Mesothelial cell of epicardium (in vitro differentiated cells): ENCODE measurements at regions not wholly inside any gene's neighbourhood (a gene's known extent, or its start where the extent isn't known, plus 50 kb on each side); places are given as distances from the start of the nearest gene placed in this dataset.

Experiments
- DNase-seq, 2 experiments: peaks; one replicate each; pipeline ENCODE4 v3.0.0; 2021; ENCODE audit warnings: low spot score in 2 of 2; ENCODE audit not compliant: unreplicated experiment in 2 of 2
- H3K27ac Mint-ChIP-seq: 2 replicates; pipeline ENCODE4 v1.8.0; 2021; ENCODE audit warnings: mixed read lengths
- H3K27me3 Mint-ChIP-seq: 2 replicates; pipeline ENCODE4 v1.8.0; 2021; ENCODE audit warnings: low read depth, mixed read lengths
- H3K36me3 Mint-ChIP-seq: 2 replicates; pipeline ENCODE4 v1.8.0; 2021; ENCODE audit warnings: mixed read lengths
- H3K4me1 Mint-ChIP-seq: 2 replicates; pipeline ENCODE4 v1.8.0; 2021; ENCODE audit warnings: mixed read lengths
- H3K4me3 Mint-ChIP-seq: 2 replicates; pipeline ENCODE4 v1.8.0; 2021; ENCODE audit warnings: mild to moderate bottlenecking, moderate library complexity, mixed read lengths
- H3K9me3 Mint-ChIP-seq: 2 replicates; pipeline ENCODE4 v1.8.0; 2021; ENCODE audit warnings: mixed read lengths
- TF ChIP-seq, protein P1 (sequence below): fragments of 200-600 bp; sonication (generic); IDR thresholded peaks from one replicate; pipeline ENCODE4 v1.5.0; 2021; ENCODE audit warnings: antibody characterized with exemption; ENCODE audit not compliant: unreplicated experiment

DNA sequence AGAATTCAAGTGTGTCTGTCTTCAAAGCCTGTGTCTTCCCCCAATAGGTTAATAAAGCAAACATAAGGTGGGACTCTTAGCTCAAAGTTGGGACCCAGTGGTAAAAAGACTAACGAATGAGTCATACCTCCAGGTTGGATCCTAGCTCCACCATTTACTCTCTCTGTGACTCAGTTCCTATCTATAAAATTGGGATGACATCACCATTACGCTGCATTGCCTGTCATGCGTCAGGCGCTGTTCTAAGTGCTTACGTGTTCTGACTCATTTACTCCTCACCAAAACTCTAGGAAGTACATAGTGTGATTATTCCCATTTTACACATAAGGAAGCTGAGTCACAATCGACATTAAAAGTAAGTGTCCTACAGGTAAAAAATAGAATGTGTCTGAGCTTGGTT lies 915.8 kb downstream of the VRK1 start:
- H3K4me1 Mint-ChIP-seq = no peaks in the 10 kb centered on the region
- H3K27me3 Mint-ChIP-seq = peaks cover 14% of the 10 kb centered on the region
- H3K9me3 Mint-ChIP-seq = no peaks in the 10 kb centered on the region
- H3K36me3 Mint-ChIP-seq = no peaks in the 10 kb centered on the region
- TF ChIP-seq, protein P1, sequence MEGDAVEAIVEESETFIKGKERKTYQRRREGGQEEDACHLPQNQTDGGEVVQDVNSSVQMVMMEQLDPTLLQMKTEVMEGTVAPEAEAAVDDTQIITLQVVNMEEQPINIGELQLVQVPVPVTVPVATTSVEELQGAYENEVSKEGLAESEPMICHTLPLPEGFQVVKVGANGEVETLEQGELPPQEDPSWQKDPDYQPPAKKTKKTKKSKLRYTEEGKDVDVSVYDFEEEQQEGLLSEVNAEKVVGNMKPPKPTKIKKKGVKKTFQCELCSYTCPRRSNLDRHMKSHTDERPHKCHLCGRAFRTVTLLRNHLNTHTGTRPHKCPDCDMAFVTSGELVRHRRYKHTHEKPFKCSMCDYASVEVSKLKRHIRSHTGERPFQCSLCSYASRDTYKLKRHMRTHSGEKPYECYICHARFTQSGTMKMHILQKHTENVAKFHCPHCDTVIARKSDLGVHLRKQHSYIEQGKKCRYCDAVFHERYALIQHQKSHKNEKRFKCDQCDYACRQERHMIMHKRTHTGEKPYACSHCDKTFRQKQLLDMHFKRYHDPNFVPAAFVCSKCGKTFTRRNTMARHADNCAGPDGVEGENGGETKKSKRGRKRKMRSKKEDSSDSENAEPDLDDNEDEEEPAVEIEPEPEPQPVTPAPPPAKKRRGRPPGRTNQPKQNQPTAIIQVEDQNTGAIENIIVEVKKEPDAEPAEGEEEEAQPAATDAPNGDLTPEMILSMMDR = no peak
- no peak overlapping the region for H3K4me3 Mint-ChIP-seq
- no peak overlapping the region for H3K27ac Mint-ChIP-seq
- DNase-seq = no peak

DNA sequence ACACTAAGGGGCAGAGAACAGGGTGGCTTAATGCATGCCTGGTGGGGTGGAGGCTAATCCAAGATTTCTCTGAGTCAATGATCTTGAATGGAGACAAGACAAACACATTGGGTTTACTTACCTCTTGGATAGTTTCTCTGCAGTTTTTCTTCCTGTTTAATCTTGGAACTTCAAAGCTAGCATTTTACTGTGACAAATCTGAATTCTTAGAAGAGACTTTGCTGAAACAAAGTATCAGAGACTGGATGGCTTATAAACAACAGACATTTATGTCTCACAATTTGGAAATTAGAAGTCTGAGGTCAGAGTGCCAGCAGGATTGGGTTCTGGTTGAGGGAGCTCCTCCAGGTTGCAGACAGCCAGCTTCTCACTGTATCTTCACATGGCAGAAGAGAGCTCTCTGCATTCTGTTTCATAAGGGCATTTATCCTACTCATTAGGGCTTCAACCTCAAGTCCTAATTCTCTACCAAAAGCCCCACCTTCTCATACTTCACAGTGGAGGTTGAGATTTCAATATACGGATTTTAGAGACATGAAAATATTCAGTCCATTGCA lies 921.8 kb downstream of the VRK1 start:
- Mint-ChIP-seq H3K4me1 (no peaks in the 10 kb centered on the region), H3K36me3 (no peaks in the 10 kb centered on the region), H3K9me3 (peaks cover 18% of the 10 kb centered on the region), H3K27ac (no peak overlapping the region), H3K4me3 (no peak overlapping the region), H3K27me3 (peaks cover 10% of the 10 kb centered on the region)
- TF ChIP-seq, protein P1 = no peak
- no peak for DNase-seq

GRCh38 chr14:97719931-97720330 lies 922.7 kb downstream of the VRK1 start:
- no peaks in the 10 kb centered on the region for H3K4me1 Mint-ChIP-seq
- no peaks in the 10 kb centered on the region for H3K36me3 Mint-ChIP-seq
- H3K4me3 Mint-ChIP-seq = no peak overlapping the region
- DNase-seq = no peak
- TF ChIP-seq, protein P1 = no peak
- H3K27ac Mint-ChIP-seq = no peak overlapping the region
- peaks cover 12% of the 10 kb centered on the region for H3K27me3 Mint-ChIP-seq
- H3K9me3 Mint-ChIP-seq = peaks cover 18% of the 10 kb centered on the region

DNA sequence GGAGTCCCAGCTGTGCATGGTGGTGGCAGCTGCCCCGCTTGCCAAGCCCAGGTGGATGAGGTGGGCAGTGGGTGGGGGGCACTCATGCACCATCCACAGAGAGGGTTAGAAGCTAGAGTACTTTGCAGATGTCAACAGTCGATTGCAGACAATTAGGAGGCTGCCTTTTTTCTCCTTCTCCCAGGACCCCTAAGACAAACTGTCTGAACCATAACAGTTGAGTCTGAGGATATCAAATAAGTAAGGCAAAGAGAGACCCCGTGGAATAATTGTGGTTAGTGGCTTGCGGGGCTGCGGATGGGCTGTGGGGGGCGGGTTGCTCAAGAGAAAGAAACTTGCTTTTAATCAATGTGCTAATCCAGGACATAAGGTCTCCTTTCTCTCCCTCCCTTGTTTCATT lies 926.2 kb downstream of the VRK1 start:
- TF ChIP-seq, protein P1 = no peak
- Mint-ChIP-seq H3K4me1 (no peaks in the 10 kb centered on the region), H3K27me3 (peaks cover 10% of the 10 kb centered on the region), H3K9me3 (peaks cover 18% of the 10 kb centered on the region), H3K36me3 (no peaks in the 10 kb centered on the region), H3K4me3 (no peak overlapping the region), H3K27ac (no peak overlapping the region)
- DNase-seq = no peak

DNA sequence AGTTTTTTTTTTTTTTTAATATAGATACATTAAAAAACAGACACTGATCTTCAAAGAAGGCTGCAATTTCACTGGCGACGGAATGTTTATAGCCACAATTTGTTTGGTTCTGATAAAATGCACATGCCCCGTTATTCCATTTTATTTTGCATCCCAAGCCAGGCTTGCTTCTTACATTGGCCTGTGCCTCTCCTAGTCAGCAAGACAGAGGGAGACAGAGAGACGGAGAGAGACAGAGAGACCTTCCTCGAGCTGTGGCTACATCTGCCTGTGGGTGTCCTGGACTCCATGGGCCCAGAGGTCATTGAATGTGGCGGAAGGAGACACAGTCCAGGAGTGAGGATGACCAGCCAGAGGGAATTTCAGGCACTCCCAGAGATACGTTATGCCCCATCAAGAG lies 926.6 kb downstream of the VRK1 start:
- no peak overlapping the region for H3K27ac Mint-ChIP-seq
- no peaks in the 10 kb centered on the region for H3K4me1 Mint-ChIP-seq
- H3K27me3 Mint-ChIP-seq = peaks cover 8% of the 10 kb centered on the region
- TF ChIP-seq, protein P1 = no peak
- DNase-seq = no peak
- no peak overlapping the region for H3K4me3 Mint-ChIP-seq
- no peaks in the 10 kb centered on the region for H3K36me3 Mint-ChIP-seq
- H3K9me3 Mint-ChIP-seq = peaks cover 18% of the 10 kb centered on the region

GRCh38 chr14:97724265-97724731 lies 927.1 kb downstream of the VRK1 start:
- no peaks in the 10 kb centered on the region for H3K4me1 Mint-ChIP-seq
- TF ChIP-seq, protein P1 = no peak
- H3K4me3 Mint-ChIP-seq = no peak overlapping the region
- peaks cover 8% of the 10 kb centered on the region for H3K27me3 Mint-ChIP-seq
- DNase-seq = no peak
- H3K9me3 Mint-ChIP-seq = peaks cover 18% of the 10 kb centered on the region
- no peak overlapping the region for H3K27ac Mint-ChIP-seq
- H3K36me3 Mint-ChIP-seq = no peaks in the 10 kb centered on the region
